Sigmoid colon (tissue), 3 donors: ENCODE measurements at regions not wholly inside any gene's neighbourhood (a gene's known extent, or its start where the extent isn't known, plus 50 kb on each side); places are given as distances from the start of the nearest gene placed in this dataset.

ENCODE experiments used
- POLR2A ChIP-seq, 2 donors: fragments of 450-650 bp; IDR thresholded peaks; one replicate each; pipeline ENCODE4 v1.6.1; 2016; ENCODE audit warnings: antibody characterized with exemption in 2 of 2, mild to moderate bottlenecking in 2 of 2, moderate library complexity in 2 of 2
- TF ChIP-seq, protein P1 (sequence below), 4 experiments: fragments of 450-650 bp in 3 of 4; fragments of 200-600 bp in 1 of 4; IDR thresholded peaks; one replicate each; pipeline ENCODE4 v1.5.1; 2016 to 2019; ENCODE audit warnings: antibody characterized with exemption in 4 of 4, mild to moderate bottlenecking in 3 of 4, moderate library complexity in 2 of 4

DNA sequence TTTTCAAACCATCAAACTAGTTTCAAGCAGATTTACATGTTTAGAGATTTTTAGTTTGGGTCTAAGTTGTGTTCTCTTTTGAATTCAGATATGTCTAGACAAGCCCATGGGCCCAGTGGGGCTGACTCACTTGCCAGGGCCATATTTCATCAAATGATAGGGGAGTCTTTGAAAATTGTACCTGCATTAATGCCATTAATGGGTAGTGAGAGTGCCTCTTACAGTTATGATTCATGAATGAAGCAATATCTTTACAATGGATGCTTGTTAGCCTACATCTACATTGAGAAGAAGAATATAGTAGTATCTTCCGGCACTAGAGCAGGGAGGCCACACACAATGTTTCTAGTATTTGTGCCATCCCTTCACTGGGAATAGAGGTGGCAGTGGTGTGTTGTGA is 174.2 kb upstream of the E2F7 start:
- TF ChIP-seq, protein P1, sequence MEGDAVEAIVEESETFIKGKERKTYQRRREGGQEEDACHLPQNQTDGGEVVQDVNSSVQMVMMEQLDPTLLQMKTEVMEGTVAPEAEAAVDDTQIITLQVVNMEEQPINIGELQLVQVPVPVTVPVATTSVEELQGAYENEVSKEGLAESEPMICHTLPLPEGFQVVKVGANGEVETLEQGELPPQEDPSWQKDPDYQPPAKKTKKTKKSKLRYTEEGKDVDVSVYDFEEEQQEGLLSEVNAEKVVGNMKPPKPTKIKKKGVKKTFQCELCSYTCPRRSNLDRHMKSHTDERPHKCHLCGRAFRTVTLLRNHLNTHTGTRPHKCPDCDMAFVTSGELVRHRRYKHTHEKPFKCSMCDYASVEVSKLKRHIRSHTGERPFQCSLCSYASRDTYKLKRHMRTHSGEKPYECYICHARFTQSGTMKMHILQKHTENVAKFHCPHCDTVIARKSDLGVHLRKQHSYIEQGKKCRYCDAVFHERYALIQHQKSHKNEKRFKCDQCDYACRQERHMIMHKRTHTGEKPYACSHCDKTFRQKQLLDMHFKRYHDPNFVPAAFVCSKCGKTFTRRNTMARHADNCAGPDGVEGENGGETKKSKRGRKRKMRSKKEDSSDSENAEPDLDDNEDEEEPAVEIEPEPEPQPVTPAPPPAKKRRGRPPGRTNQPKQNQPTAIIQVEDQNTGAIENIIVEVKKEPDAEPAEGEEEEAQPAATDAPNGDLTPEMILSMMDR (IDR thresholded peaks at IDR 0.05), result no peak
- TF ChIP-seq POLR2A (IDR thresholded peaks at IDR 0.05), result no peak
